HG02763 (cell line): ENCODE measurements at regions not wholly inside any gene's neighbourhood (a gene's known extent, or its start where the extent isn't known, plus 50 kb on each side); places are given as distances from the start of the nearest gene placed in this dataset.
"Not testable (repeated sequence)": the region's sequence is repeated elsewhere in the genome, so short reads cannot be mapped to it uniquely, and the experiment has no call there.

Experiments
- ATAC-seq: cut with Tn5 transposase; IDR thresholded peaks from one replicate; pipeline ENCODE4 v1.9.1; 2021; ENCODE audit warnings: mild to moderate bottlenecking, moderate library complexity; ENCODE audit not compliant: unreplicated experiment

DNA sequence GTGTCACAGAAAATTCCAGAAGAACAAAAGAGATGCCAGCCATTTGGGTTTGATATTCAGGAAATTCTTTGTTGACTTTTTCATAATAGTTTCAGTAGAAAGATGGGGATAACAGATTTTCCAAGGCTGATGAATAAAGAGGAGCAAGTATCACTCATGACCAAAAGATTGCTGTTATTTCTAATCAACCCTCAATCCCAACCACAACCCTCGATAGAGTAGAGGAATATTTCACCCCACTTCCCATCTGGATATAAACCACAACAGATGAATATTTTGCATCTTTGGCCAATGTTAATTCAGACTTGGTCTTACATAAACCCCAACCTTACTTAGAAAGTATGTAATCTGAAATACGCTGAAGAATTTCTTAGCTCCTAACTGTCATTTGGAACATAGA is 232.4 kb downstream of the SEC16B start:
- no peak for ATAC-seq

DNA sequence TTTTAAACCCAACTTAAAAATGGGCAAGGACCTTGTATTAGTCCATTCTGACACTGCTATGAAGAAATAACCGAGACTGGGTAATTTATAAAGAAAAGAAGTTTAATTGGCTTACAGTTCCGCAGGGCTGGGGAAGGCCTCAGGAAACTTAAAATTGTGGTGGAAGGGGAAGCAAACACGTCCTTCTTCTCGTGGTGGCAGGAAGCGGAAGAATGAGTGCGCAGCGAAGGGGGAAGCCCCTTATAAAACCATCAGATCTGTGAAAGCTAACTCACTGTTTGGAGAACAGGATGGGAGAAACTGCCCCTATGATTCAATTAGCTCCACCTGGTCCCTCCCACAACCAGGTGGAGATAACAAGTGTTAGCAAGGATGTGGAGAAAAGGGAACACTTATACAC is 237.7 kb downstream of the SEC16B start:
- ATAC-seq = no peak

DNA sequence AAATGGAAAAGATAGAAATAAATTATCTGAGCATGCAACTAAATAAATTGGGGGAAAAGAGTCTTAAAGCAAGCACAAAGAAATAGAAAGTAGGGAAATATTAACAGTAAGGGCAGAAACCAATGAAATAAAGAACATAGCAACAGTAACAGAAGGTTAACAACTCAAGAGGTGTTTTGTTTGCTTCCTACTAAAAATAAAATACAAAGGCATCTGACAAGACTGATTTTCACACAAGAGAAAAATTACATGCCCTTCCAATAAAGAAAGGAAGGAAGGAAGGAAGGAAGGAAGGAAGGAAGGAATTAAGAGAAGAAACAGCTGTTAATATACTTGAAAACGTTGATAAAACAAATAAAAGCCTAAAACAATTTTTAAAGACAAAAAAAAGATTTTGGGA is 240.2 kb downstream of the SEC16B start:
- no peak for ATAC-seq

- no peak for ATAC-seq
Observed at GRCh38 chr1:177723533-177723932, 246.3 kb downstream of the SEC16B start.

DNA sequence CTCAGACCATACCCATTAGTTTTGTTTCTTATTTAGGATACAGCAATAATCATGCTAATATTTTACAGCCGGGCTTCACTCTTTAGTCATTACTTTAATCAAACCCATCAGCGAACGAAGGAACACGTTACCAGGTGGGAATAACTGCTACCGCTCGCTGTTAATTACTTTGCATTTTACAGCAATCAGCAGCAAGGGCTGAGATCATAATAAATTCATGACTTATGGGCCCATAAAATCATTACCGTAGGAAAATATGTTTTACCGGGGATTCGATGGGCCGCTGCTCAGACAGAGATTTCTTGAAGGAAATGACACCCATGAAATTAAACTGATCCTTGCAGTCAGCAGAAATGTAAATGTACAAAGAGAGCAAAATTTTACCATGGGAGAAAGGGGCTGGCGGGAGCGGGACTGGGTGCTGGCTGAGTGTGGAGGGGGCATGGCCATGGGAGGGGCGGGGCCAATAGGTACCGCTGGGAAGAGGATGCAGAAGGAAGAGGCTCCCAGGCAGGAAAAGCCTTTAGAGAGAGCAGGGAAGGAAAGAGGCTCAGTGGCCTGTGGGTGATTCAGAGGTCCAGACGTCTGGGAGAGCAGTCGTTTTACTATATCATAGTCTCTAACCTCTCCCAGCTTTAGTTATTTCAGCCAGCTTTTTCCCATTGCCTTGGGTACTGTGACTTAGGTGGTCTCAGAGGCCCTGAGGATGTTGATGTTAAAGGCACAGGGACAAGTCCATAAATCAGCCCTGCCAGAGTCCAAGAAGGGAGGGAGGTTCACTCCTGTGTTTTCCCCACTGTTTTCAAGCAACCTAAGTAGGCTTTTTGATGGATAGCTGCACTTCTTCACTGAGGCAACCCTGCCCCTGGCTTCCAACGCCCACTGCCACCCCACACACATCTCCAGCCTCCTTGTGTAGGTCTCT is 258.9 kb downstream of the SEC16B start:
- no peak for ATAC-seq

- no peak for ATAC-seq
Observed at GRCh38 chr1:177708406-177708805, 261.5 kb downstream of the SEC16B start.

GRCh38 chr1:177706977-177707376 is 262.9 kb downstream of the SEC16B start:
- ATAC-seq = no peak

GRCh38 chr1:177705839-177706238 is 264.0 kb downstream of the SEC16B start:
- ATAC-seq = no peak

GRCh38 chr1:177703888-177704446 is 265.9 kb downstream of the SEC16B start:
- ATAC-seq = no peak

DNA sequence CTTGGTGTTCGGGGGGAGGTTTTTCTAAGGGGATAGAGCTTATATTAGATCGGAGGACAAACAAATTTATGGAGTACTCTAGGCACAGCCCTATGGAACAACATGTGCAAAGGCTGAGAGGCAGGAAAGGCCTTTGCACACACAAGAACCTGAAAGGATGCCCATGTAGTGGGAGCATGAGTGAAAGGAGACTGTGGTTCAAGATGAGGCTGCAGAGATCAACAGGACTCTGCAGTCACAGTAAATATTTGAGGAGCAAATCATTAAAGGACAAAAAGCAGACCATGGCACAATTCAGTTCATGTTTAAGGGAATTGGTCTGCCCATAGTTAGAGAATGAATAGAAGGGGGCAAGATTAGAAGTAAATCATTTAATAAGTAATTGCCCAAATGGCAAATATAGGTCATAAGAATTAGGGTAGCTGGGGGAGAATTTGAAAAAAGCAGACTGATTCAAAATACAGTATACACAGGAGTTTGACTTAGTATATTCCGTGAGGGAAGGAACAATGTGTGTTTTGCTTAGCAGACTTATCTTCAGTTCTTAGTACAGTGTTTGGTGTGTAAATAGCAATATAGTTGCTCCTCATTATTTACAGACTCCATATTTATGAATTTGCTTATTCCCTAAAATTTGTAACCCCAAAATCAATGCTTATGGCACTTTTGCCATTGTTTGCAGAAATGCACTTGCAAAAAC is 268.1 kb downstream of the SEC16B start:
- ATAC-seq = no peak

DNA sequence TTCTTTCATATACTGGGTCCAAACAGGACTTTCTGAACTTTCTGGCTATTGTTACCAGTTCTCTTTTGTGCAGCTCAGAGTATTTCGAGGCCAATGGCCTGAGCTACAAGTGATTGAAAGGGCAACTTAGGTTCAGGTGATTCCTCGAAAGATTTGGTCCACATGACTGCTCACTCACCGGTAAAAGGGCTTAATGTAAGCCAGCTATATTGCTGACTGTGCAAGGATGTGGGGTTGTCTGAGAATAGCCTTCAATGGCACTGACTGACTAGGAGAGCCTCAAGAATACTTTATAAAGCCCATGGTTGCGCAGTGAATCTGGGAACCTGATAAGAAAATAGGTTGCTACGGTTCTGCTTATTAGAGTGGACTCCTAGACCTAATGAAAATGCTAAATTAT is 269.0 kb downstream of the SEC16B start:
- no peak for ATAC-seq

GRCh38 chr1:177690996-177691395 is 278.9 kb downstream of the SEC16B start:
- ATAC-seq = no peak

- ATAC-seq = no peak
Observed at GRCh38 chr1:177687544-177687943, 282.3 kb downstream of the SEC16B start.

- no peak for ATAC-seq
Observed at GRCh38 chr1:177686933-177687332, 282.9 kb downstream of the SEC16B start.

DNA sequence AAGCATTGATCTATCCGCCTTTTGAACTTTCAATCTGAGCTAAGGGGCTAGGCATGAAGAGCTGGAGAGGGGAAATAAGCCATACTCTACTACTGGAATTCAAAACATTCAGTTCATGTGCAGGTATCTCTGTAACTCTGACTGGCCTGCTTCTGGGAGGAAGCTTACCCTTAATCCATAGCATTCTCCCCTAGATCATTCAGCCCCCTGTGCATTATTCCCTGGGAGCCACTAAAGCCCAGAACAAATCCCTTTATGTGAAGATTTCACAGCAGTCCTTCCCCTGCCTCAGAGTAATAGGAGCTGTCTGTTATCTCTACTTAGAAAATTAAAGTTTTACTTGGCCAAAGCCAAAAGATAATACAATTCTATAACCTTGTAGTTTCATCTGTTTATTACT is 300.7 kb downstream of the SEC16B start:
- ATAC-seq = no peak

- no peak for ATAC-seq
Observed at GRCh38 chr1:177665935-177666334, 303.9 kb downstream of the SEC16B start.

- not testable (repeated sequence) for ATAC-seq
Observed at GRCh38 chr1:177664742-177665141, 305.1 kb downstream of the SEC16B start.

GRCh38 chr1:177660188-177660587 is 309.7 kb downstream of the SEC16B start:
- ATAC-seq = no peak

DNA sequence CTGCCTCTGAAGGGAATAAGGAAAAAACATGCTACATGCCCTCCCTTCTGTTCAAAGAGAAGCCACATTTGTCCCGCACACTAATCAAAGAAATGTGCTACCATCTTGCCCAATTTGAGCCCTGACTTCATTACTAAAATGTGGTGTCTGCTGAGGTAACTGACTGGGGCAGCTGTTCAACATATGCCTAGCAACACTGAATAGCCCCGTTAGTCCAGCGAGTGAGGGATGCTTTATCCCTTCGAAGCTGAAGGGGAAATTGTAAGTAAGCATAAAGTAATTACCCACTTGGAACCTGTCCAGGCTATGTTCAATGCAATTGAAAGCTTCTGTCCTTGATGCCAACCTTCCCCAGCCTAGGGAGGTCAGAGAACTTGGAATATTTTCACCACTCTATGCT is 310.6 kb downstream of the SEC16B start:
- no peak for ATAC-seq

DNA sequence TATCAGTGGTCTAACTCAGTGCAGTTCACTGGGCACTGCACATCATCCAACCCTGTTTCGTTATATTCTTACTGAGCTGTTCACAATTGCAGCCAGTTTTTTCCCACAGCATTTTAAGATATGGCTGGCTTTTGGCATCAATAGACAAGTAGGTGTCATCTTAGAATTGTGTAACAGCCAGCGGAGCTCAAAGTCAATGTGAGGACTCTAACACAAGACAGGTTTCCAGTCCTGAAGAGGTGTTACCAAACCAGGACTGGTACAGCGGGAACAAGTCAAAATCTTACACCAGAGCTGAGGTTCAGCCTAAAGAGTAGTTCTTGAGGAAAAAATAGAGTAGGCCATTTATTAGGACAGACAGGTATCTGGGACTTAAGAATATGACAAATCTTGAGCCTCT is 313.3 kb downstream of the SEC16B start:
- ATAC-seq = no peak

DNA sequence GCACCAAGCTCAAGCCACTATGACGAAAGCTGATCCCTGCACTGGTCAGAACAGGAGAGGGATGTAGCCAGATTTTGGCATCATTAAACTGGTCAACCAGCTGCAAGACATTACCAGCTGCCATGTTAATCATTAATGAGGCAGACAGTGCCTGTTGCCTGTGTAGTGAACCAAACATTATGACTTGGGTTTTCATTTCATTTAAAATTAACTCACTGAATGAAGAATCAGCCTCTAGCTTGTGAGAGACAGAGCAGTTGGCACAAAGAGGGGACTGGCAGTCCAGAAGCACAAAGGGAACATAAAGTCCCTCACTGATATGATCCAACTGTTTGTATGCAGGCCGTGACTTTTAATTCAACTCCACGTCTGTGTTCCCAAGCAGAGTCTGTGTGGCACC is 318.9 kb downstream of the SEC16B start:
- ATAC-seq = no peak

DNA sequence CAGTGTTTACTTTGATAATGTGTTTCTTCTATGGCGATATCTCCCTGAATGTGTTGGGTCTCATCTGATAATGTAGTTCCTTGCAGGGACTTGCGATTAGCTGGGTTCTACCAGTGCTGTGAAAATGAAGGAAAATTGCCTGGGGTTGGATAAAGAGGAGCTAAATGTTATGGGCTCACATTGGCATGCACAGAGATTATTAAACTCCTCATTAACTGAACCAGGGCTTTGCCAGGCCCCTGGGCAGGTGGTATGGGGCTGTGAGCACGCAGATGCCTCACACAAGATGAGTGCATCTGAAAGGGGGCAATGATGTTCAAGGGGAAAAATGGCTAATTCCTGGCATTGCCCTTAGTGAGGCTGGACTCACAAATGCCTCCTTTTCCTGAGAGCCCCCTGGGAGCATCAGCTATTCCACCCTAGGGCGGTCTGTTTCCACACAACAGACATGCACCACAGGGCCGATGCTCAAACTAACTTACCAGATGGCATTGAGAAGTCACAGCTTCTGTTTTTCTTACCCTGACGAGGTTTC is 321.1 kb downstream of the SEC16B start:
- ATAC-seq = no peak
